ENCODE measurements at regions not wholly inside any gene's neighbourhood (a gene's known extent, or its start where the extent isn't known, plus 50 kb on each side); places are given as distances from the start of the nearest gene placed in this dataset.
A peak's percentile ranks its signal among the peaks of the same experiment; 100 is the strongest.

DNA sequence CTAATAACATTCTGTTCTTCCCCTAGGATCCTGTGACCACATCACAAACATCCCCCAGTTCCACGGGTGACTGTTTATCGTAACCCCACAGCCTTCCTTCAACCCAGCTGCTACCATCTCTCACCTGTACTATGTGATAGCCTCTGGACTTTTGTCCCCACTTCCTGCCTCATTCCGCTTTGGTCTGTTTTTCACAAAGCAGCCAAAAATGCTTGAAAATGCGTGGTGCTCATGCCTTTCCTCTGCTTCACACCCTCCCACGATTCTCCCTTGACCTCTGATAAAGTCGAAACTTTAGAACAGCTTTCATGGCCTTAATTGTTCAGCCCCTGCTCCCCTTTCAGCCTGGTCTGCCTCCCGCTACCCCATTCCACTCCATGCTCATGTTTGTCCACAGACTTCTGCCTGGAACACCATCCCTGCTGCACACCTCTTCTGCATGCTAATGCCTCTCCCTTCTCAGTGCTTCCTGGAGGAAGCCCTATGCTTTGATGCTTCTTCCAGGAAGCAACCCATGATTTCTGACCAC is 165.6 kb downstream of the PLPP3 start (continued):
- TF ChIP-seq, protein P1, sequence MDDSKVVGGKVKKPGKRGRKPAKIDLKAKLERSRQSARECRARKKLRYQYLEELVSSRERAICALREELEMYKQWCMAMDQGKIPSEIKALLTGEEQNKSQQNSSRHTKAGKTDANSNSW (CRISPR knock-in tag; IDR thresholded peaks at IDR 0.05; ENCODE audit: borderline replicate concordance): no peak
- TF ChIP-seq, protein P2, sequence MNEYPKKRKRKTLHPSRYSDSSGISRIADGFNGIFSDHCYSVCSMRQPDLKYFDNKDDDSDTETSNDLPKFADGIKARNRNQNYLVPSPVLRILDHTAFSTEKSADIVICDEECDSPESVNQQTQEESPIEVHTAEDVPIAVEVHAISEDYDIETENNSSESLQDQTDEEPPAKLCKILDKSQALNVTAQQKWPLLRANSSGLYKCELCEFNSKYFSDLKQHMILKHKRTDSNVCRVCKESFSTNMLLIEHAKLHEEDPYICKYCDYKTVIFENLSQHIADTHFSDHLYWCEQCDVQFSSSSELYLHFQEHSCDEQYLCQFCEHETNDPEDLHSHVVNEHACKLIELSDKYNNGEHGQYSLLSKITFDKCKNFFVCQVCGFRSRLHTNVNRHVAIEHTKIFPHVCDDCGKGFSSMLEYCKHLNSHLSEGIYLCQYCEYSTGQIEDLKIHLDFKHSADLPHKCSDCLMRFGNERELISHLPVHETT (CRISPR knock-in tag; conservative IDR thresholded peaks at IDR 0.05): no peak
- TF ChIP-seq SIX4 (CRISPR knock-in tag; IDR thresholded peaks at IDR 0.05) (peak; percentile 47), HDAC1 (CRISPR knock-in tag; IDR thresholded peaks at IDR 0.05) (peak; percentile 74; the same call in 1 of the 2 replicates), CEBPG (CRISPR knock-in tag; IDR thresholded peaks at IDR 0.05) (no peak), FLYWCH1 (CRISPR knock-in tag; IDR thresholded peaks at IDR 0.05) (no peak), TOPORS (CRISPR knock-in tag; IDR thresholded peaks at IDR 0.05) (no peak), ZNF790 (CRISPR knock-in tag; IDR thresholded peaks at IDR 0.05; ENCODE audit: borderline replicate concordance) (no peak), ZNF879 (CRISPR knock-in tag; IDR thresholded peaks at IDR 0.05) (no peak), ZNF792 (CRISPR knock-in tag; IDR thresholded peaks at IDR 0.05) (no peak), PCBP1 (IDR thresholded peaks at IDR 0.05; ENCODE audit: borderline replicate concordance, low read depth, low read length) (no peak), HOXA9 (CRISPR knock-in tag; IDR thresholded peaks at IDR 0.05; ENCODE audit: borderline replicate concordance) (no peak), PAF1 (CRISPR knock-in tag; IDR thresholded peaks at IDR 0.05) (no peak), ZNF10 (CRISPR knock-in tag; IDR thresholded peaks at IDR 0.05; ENCODE audit: borderline replicate concordance, low read depth) (no peak), ZBTB7A (CRISPR knock-in tag; IDR thresholded peaks at IDR 0.05) (no peak), IRX3 (CRISPR knock-in tag; IDR thresholded peaks at IDR 0.05; ENCODE audit: borderline replicate concordance, low read depth) (no peak), NFRKB (IDR thresholded peaks at IDR 0.05) (no peak), LCORL (IDR thresholded peaks at IDR 0.05) (peak; percentile 22; the same call in 1 of the 2 replicates), LCORL (CRISPR knock-in tag; IDR thresholded peaks at IDR 0.05) (peak; percentile 96), KLF11 (CRISPR knock-in tag; IDR thresholded peaks at IDR 0.05) (no peak)
- TF ChIP-seq, protein P3, sequence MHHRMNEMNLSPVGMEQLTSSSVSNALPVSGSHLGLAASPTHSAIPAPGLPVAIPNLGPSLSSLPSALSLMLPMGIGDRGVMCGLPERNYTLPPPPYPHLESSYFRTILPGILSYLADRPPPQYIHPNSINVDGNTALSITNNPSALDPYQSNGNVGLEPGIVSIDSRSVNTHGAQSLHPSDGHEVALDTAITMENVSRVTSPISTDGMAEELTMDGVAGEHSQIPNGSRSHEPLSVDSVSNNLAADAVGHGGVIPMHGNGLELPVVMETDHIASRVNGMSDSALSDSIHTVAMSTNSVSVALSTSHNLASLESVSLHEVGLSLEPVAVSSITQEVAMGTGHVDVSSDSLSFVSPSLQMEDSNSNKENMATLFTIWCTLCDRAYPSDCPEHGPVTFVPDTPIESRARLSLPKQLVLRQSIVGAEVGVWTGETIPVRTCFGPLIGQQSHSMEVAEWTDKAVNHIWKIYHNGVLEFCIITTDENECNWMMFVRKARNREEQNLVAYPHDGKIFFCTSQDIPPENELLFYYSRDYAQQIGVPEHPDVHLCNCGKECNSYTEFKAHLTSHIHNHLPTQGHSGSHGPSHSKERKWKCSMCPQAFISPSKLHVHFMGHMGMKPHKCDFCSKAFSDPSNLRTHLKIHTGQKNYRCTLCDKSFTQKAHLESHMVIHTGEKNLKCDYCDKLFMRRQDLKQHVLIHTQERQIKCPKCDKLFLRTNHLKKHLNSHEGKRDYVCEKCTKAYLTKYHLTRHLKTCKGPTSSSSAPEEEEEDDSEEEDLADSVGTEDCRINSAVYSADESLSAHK (CRISPR knock-in tag; IDR thresholded peaks at IDR 0.05; ENCODE audit: borderline replicate concordance): no peak
- TF ChIP-seq, protein P4, sequence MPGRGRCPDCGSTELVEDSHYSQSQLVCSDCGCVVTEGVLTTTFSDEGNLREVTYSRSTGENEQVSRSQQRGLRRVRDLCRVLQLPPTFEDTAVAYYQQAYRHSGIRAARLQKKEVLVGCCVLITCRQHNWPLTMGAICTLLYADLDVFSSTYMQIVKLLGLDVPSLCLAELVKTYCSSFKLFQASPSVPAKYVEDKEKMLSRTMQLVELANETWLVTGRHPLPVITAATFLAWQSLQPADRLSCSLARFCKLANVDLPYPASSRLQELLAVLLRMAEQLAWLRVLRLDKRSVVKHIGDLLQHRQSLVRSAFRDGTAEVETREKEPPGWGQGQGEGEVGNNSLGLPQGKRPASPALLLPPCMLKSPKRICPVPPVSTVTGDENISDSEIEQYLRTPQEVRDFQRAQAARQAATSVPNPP (CRISPR knock-in tag; IDR thresholded peaks at IDR 0.05): no peak
- TF ChIP-seq, protein P5, sequence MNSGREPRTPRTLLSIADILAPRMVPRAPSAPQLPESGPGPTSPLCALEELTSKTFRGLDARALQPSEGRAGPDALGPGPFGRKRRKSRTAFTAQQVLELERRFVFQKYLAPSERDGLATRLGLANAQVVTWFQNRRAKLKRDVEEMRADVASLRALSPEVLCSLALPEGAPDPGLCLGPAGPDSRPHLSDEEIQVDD (CRISPR knock-in tag; IDR thresholded peaks at IDR 0.05; ENCODE audit: borderline replicate concordance): no peak
- TF ChIP-seq, protein P6, sequence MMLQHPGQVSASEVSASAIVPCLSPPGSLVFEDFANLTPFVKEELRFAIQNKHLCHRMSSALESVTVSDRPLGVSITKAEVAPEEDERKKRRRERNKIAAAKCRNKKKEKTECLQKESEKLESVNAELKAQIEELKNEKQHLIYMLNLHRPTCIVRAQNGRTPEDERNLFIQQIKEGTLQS (CRISPR knock-in tag; IDR thresholded peaks at IDR 0.05): no peak
- TF ChIP-seq, protein P7, sequence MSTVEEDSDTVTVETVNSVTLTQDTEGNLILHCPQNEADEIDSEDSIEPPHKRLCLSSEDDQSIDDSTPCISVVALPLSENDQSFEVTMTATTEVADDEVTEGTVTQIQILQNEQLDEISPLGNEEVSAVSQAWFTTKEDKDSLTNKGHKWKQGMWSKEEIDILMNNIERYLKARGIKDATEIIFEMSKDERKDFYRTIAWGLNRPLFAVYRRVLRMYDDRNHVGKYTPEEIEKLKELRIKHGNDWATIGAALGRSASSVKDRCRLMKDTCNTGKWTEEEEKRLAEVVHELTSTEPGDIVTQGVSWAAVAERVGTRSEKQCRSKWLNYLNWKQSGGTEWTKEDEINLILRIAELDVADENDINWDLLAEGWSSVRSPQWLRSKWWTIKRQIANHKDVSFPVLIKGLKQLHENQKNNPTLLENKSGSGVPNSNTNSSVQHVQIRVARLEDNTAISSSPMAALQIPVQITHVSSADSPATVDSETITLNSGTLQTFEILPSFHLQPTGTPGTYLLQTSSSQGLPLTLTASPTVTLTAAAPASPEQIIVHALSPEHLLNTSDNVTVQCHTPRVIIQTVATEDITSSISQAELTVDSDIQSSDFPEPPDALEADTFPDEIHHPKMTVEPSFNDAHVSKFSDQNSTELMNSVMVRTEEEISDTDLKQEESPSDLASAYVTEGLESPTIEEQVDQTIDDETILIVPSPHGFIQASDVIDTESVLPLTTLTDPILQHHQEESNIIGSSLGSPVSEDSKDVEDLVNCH (CRISPR knock-in tag; IDR thresholded peaks at IDR 0.05): no peak
